SU-DHL-6 (cell line): ENCODE measurements at regions not wholly inside any gene's neighbourhood (a gene's known extent, or its start where the extent isn't known, plus 50 kb on each side); places are given as distances from the start of the nearest gene placed in this dataset.
"Not testable (repeated sequence)": the region's sequence is repeated elsewhere in the genome, so short reads cannot be mapped to it uniquely, and the experiment has no call there.

ENCODE experiments used
- H2AFZ ChIP-seq: fragments of 200-600 bp; sonication (generic); 2 replicates; pipeline ENCODE4 v1.6.1; 2014; ENCODE audit warnings: low read depth, mild to moderate bottlenecking, moderate library complexity, mixed read lengths, antibody characterized with exemption, low read length; ENCODE audit not compliant: severe bottlenecking
- H3F3A ChIP-seq: fragments of 200-600 bp; shearing (Covaris generic); 2 replicates; pipeline ENCODE4 v1.6.0; 2016; ENCODE audit warnings: antibody characterized with exemption, mild to moderate bottlenecking; ENCODE audit not compliant: insufficient read depth
- H3K27ac ChIP-seq: fragments of 200-600 bp; sonication (generic); 2 replicates; pipeline ENCODE4 v1.5.1; 2016; ENCODE audit warnings: low read depth, mild to moderate bottlenecking, low read length, moderate library complexity, mixed read lengths
- H3K27me3 ChIP-seq: fragments of 200-600 bp; sonication (generic), shearing (Covaris generic); 2 replicates; pipeline ENCODE4 v1.6.0; 2014; ENCODE audit warnings: mild to moderate bottlenecking, low read length
- H3K36me3 ChIP-seq: fragments of 200-600 bp; sonication (generic); 2 replicates; pipeline ENCODE4 v1.6.1; 2014; ENCODE audit warnings: mild to moderate bottlenecking, low read length, mixed read lengths
- H3K4me2 ChIP-seq: fragments of 300-600, 200-600 bp; shearing (Covaris generic), sonication (generic); 2 replicates; pipeline ENCODE4 v1.6.0; 2014; ENCODE audit warnings: low read length, low read depth, mild to moderate bottlenecking; ENCODE audit not compliant: poor library complexity, severe bottlenecking
- H3K4me3 ChIP-seq: fragments of 200-600 bp; sonication (generic); 2 replicates; pipeline ENCODE4 v1.5.1; 2014; ENCODE audit warnings: antibody characterized with exemption, low read length, mild to moderate bottlenecking, mixed read lengths; ENCODE audit not compliant: insufficient read depth, poor library complexity, severe bottlenecking
- H3K79me2 ChIP-seq: fragments of 200-600 bp; sonication (generic); 2 replicates; pipeline ENCODE4 v1.6.1; 2014; ENCODE audit warnings: mild to moderate bottlenecking, low read length, moderate library complexity; ENCODE audit not compliant: insufficient read depth
- H3K9ac ChIP-seq: fragments of 200-600 bp; sonication (generic); 2 replicates; pipeline ENCODE4 v1.7.0; 2014; ENCODE audit warnings: mild to moderate bottlenecking, low read length
- H3K9me2 ChIP-seq: fragments of 200-600 bp; sonication (generic); replicated peaks from 2 replicates; pipeline ENCODE4 v1.6.1; 2014; ENCODE audit warnings: low read length; ENCODE audit not compliant: insufficient read depth
- H3K9me3 ChIP-seq: fragments of 200-600 bp; sonication (generic); 2 replicates; pipeline ENCODE4 v1.6.1; 2014; ENCODE audit warnings: low read length, mixed read lengths; ENCODE audit not compliant: insufficient read depth
- H4K20me1 ChIP-seq: fragments of 200-600 bp; sonication (generic); 2 replicates; pipeline ENCODE4 v1.6.1; 2014; ENCODE audit warnings: low read depth, mild to moderate bottlenecking, antibody characterized with exemption, low read length, moderate library complexity, mixed read lengths

DNA sequence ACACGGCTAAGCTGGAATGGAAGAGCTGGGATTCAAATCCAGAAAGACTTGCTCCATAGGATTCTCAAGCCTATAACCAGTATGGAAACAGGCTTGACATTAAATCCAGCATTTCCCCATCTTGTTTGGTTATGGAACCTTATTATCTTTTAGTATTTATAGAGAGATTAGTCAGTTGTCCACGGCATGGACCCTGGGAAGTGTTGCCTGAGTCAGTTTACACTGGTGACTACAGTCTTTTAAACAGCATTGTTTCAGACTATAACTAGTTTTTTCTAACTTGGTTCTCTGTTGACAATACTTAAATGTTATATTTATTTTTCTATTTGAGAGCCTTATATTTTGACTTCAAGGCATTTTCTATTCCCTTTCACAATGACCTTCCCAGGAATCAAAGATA lies 106.7 kb downstream of the SYT15B start:
- not testable (repeated sequence) for H3K4me3 ChIP-seq, H3K36me3 ChIP-seq, H3K9ac ChIP-seq, H3K27ac ChIP-seq, H2AFZ ChIP-seq, H3K27me3 ChIP-seq, H3K9me3 ChIP-seq, H3K79me2 ChIP-seq, H3F3A ChIP-seq, H4K20me1 ChIP-seq, H3K4me2 ChIP-seq, H3K9me2 ChIP-seq

DNA sequence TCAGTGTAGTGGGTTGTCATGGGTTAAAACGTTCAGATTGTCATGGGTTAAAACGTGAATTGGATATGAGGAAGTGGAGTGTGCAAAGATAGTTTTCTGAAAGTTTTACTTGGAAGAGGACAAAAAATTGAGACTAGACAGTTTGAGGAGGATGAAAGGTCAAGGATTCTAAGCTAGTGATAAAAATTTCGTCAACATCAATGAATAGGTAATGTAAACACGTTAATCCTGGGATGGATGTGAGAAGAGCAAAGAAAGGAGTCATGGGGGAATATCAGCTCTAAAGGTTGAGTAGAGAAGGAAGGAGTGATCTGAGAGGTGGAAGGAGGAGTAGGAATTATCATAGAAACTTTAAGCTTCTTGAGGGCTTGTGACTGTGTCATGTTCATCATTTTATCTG lies 109.2 kb downstream of the SYT15B start:
- H3K9me2 ChIP-seq, H3K27ac ChIP-seq, H3K4me2 ChIP-seq, H3F3A ChIP-seq, H3K36me3 ChIP-seq, H4K20me1 ChIP-seq, H3K9ac ChIP-seq, H3K79me2 ChIP-seq, H3K9me3 ChIP-seq, H2AFZ ChIP-seq, H3K4me3 ChIP-seq, H3K27me3 ChIP-seq: not testable (repeated sequence)

DNA sequence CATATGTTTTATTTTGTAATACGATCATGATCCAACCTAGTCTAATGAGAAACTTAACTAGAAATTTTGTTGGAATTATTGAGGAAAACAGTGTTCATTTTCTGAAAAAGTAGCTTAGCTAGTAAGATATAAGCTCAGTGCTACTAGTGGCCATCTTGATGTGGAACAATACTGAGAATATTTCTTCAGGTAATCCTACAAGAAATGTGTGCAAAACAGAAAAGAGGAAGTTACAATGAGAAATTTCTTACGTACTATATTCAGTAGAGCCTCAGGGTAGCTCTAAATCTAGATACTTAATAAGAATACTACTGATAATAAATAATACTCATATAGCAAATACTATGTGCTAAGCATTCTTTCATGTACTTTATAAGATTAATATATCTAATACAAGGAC lies 114.8 kb downstream of the SYT15B start:
- H2AFZ ChIP-seq, H3K27me3 ChIP-seq, H3K4me2 ChIP-seq, H3K9me3 ChIP-seq, H3K4me3 ChIP-seq, H4K20me1 ChIP-seq, H3K36me3 ChIP-seq, H3K9me2 ChIP-seq, H3K27ac ChIP-seq, H3K79me2 ChIP-seq, H3K9ac ChIP-seq, H3F3A ChIP-seq: not testable (repeated sequence)

DNA sequence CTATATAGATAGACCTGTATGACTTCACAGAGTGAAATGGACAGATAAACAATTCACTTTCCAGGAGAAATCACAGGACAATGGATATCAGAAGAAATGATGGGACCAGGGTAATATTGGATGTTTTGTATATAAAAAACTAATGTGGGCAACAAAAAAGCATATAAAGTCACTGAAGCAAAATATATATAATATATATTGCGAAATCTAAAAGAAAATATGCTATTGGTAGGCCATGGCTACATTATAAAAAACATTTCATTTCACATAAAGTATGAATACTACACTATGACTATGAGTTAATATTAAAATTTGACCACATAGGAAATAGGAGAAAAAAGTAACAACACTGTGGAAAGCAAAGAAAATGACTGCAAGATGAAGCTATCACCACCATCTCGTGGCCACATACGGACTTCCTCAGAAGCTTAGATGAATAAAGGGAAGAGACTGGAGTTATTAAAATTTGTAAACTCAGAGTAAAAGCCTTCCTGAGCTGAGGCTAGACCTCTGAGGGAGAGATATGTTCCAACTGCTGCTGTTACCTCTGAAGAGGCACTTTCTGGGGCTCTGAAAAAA lies 115.8 kb downstream of the SYT15B start:
- H3K79me2 ChIP-seq, H3K27me3 ChIP-seq, H4K20me1 ChIP-seq, H3K9me3 ChIP-seq, H3K9me2 ChIP-seq, H3K36me3 ChIP-seq, H3K4me3 ChIP-seq, H2AFZ ChIP-seq, H3F3A ChIP-seq, H3K4me2 ChIP-seq, H3K9ac ChIP-seq, H3K27ac ChIP-seq: not testable (repeated sequence)

DNA sequence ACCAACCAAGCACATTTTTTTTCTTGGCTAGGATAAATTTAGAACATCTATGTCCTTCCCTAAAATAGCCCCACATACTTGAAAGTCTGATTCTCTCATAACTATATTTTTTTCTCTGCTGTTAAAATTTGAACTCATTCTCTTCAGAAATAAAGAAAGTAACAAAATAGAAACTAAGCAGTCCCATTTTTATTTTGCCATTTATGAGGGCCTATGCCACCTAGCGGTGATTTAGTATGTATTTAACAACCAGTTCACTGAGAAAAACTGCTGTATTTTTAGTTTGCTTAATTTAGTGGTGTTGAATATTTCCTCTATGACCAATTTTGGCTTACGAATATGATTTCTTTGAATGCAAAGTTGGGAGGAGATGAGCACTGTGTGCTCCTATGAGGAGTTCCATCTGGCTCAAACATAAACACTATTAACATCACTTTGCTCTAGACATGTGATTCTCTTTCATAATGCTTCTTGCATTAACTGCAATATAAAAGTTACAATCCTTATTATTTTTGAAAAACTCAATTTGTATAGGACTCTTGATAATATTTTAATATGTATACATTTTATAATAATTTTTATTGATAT lies 116.6 kb downstream of the SYT15B start:
- H3F3A ChIP-seq, H3K9me3 ChIP-seq, H3K9me2 ChIP-seq, H4K20me1 ChIP-seq, H3K79me2 ChIP-seq, H3K27me3 ChIP-seq, H3K9ac ChIP-seq, H3K4me3 ChIP-seq, H2AFZ ChIP-seq, H3K27ac ChIP-seq, H3K4me2 ChIP-seq, H3K36me3 ChIP-seq: not testable (repeated sequence)

DNA sequence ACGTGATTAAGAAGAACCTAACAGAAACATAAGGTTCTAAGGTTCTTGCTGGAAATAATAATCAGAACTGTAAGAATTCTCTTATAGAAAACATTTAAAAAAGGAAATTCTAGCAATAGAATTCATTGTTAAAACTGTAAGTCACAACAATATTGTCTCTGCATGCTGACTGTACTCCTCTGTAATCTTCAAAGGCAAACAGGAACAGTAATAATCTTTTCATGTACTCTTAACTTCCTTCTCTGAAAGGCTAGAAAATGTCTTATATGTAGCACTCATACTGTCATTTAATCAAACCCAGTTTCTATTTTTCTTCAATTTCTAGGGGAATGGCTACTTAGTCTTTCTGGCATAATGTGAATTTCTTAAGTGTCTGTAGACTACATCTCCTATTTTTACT lies 103.5 kb upstream of the AGAP9 start:
- not testable (repeated sequence) for H3K4me3 ChIP-seq, H3K4me2 ChIP-seq, H2AFZ ChIP-seq, H3K79me2 ChIP-seq, H3K9ac ChIP-seq, H3K36me3 ChIP-seq, H3F3A ChIP-seq, H3K9me3 ChIP-seq, H4K20me1 ChIP-seq, H3K9me2 ChIP-seq, H3K27ac ChIP-seq, H3K27me3 ChIP-seq

DNA sequence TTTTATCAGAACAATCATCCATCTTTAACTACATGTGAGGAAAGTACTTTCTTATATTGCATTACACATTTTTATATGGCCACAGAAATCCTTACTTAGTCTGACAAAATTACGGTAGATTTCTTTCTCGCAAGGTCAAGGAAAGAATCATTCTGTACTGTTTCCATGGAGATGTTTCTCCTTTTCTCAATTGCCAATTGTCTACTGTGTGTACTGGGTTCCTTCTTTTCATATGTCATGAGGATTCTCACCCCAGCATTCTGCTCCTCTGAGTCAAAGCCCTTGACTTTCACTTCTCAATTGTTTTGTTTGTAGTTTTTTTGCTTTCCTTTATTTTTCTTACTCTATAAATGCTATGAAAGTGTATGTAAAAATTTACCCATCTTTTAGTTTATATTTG lies 99.3 kb upstream of the AGAP9 start:
- H4K20me1 ChIP-seq, H3K9me2 ChIP-seq, H3K4me2 ChIP-seq, H3K27me3 ChIP-seq, H3K4me3 ChIP-seq, H3K9me3 ChIP-seq, H2AFZ ChIP-seq, H3K27ac ChIP-seq, H3F3A ChIP-seq, H3K79me2 ChIP-seq, H3K36me3 ChIP-seq, H3K9ac ChIP-seq: not testable (repeated sequence)

DNA sequence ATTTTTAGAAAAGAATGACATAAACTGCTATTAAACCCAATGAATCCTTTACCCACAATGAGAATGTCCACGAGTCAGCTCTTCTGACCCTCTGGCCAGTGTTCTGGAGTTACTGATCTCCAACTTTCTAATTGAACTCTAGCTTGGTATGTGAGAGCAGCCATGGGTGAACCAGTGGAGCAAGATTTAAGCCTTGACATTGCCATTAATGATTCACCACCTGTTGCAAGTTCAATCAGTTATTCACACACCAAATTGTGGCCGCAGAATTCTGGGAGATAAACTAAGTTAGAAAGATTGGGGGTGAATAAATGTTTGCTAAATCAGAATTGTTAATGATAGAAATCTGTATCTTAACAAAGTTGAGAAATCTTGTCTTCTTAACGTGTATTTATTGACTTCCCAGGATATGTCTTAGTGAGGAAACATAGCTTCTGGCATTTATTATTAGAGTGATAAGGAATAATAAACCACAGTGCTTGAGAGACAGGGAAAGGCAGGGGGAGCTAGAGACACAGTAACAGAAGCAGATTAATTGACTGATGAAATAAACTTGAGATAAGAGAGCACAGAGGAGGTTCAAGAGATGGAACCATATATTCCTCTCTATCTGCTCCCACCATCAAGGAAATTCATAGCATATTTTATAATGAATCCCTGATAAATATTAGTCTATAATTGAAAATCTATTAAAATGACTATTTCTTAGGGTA lies 96.0 kb upstream of the AGAP9 start:
- not testable (repeated sequence) for H3K27me3 ChIP-seq, H3K9ac ChIP-seq, H3K9me3 ChIP-seq, H3K27ac ChIP-seq, H3K4me2 ChIP-seq, H3K79me2 ChIP-seq, H3K9me2 ChIP-seq, H4K20me1 ChIP-seq, H3F3A ChIP-seq, H3K4me3 ChIP-seq, H3K36me3 ChIP-seq, H2AFZ ChIP-seq
